GM21737 (cell line): ENCODE measurements at regions not wholly inside any gene's neighbourhood (a gene's known extent, or its start where the extent isn't known, plus 50 kb on each side); places are given as distances from the start of the nearest gene placed in this dataset.
"Not testable (repeated sequence)": the region's sequence is repeated elsewhere in the genome, so short reads cannot be mapped to it uniquely, and the experiment has no call there.

Experiments
- ATAC-seq: cut with Tn5 transposase; IDR thresholded peaks from one replicate; pipeline ENCODE4 v1.9.1; 2021; ENCODE audit warnings: mild to moderate bottlenecking, moderate library complexity; ENCODE audit not compliant: unreplicated experiment

DNA sequence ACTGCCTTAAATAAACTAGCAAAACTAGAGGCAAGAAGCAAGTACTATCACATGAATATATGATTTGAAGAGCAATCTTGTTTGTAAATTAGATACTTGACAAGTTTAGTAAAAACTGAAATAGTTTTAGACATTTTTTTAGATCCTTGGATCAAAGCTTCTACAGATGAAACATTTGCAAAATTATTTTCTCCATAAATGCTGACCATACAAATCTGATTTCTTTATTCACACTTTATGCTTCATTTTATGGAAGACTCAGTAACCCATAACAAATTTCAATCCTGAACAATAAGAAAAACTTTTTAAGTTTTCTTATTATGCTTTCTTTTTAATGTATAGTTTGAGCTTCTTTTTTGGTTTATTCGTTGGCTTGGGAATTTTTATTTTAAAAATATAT lies 750.2 kb upstream of the SLITRK5 start:
- ATAC-seq: no peak

GRCh38 chr13:86922936-86923335 lies 748.2 kb upstream of the SLITRK5 start:
- ATAC-seq: no peak

GRCh38 chr13:86926916-86927315 lies 744.3 kb upstream of the SLITRK5 start:
- not testable (repeated sequence) for ATAC-seq

- no peak for ATAC-seq
Observed at GRCh38 chr13:86932776-86933334, 738.3 kb upstream of the SLITRK5 start.

DNA sequence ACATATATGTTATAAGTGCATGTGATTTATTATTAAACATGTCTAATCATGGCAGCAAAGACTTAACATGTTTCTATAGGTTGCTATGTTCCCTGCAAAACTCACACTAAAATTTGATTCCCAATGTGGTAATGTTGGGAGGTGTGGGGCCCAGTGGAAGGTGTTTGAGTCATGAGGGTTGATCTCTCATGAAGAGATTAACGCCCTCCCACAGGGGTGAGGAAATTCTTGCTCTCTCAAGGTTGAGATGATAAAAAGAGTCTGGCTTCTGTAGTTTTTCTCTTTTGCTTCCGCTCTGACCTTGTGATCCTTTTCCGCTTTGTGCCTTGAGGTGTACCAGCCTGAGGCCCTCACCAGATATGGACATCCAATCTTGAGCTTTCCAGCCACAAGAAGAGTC lies 737.5 kb upstream of the SLITRK5 start:
- no peak for ATAC-seq

- ATAC-seq: no peak
Observed at GRCh38 chr13:86937316-86937715, 733.9 kb upstream of the SLITRK5 start.

- ATAC-seq: no peak
Observed at GRCh38 chr13:86945584-86945983, 725.6 kb upstream of the SLITRK5 start.

- no peak for ATAC-seq
Observed at GRCh38 chr13:86946734-86947133, 724.4 kb upstream of the SLITRK5 start.

DNA sequence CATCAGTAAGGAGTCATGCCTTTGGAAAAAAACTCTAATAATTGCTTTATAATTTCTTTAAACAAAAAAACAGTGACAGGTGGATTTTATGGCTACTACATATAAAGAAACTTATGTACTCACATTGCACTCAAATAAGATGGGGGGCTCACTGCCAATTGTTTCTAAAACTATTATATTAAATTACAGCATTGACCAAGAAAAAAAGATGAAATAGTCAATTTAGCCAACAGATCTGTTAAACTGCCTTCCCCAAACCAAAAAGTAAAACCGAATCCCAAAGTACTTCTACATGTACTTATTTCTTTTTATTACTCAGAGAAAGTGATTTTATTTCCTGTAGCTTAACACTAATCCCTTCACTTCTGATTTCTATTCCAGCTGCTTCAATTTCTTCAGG lies 716.8 kb upstream of the SLITRK5 start:
- no peak for ATAC-seq

- no peak for ATAC-seq
Observed at GRCh38 chr13:86960876-86961275, 710.3 kb upstream of the SLITRK5 start.

DNA sequence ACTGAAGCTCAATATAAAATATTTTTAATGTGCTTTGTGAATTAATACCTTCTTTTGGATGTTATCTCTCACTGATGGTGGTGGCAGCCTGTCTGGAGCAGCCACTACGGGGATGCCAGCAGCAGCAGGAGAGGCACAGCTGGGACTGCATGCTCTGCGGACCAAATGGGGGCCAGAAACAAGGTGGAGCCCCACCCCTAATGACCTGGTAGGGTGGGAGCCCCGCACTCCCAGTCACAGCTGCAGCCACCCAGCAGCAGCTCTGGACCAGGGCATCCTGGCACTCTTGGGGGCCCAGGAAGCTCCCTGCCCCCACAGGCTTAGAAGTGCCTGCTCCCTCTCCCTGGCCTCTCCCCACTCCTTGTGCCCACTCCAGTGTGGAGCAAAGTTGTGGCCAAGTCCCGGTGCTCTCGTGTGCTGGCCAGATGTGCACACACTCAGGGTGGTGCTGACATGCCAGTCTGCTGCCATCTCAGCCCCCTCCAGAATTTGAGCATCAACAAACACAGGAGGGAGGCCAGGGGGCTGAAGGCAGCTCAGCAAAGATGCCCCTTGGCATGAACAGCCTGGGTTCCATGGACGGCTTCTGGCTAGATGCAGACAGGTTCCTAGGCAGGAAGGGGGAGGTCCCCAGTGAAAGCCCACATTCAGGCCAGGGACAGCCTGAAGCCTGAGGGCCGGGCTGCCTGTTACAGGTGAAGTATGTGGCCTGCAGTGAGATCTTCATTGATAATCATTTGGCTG lies 696.7 kb upstream of the SLITRK5 start:
- no peak for ATAC-seq

GRCh38 chr13:86974995-86975328 lies 696.2 kb upstream of the SLITRK5 start:
- ATAC-seq: no peak

DNA sequence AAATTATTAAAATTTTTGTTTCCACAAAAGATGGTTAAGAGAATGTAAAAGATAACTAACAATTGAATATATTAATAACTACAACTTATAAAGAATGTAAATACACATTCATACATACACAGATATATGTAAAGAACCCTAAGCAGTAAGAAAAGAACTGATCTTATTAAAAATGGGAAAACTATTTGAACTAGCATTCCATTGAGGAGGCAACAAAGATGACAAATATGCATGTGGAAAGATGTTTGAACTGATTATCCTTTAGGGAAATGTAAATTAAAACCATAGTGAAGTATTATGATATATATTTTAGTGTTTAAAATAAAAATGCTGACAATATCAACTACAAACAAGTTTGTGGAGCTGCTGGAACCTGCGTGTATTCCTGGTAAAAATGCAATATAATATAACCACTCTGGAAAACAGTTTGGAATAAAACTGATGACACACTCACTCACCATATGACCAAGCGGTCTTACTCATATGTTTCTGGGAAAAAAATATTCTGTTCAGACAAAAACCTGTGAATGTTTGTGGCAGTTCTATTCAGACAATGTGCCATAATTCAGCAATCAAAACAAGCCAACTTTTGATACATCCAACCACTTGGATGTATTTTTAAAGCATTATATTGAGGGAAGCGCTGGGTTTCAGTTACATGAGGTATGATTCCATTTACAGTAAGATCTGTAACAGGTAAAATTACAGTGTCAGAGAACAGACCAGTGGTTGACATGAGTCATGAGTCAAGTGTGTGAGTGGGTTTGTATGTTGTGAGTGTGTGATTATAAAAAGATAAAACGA lies 694.4 kb upstream of the SLITRK5 start:
- no peak for ATAC-seq

GRCh38 chr13:86986448-86986847 lies 684.7 kb upstream of the SLITRK5 start:
- no peak for ATAC-seq

DNA sequence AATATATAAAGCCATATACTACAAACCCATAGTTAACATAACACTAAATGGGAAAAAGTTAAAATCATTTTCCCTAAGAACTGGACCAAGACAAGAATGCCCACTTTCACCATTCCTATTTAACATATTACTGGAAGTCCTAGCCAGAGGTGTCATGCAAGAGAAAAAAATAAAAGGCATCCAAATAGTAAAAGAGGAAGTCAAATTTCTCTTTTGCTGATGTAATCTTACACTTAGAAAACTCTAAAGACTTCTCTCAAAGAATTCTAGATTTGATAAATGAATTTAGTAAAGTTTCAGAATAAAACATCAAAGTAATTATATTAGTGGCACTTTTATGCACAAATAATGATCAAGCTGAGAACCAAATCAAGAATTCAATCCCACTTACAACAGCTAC lies 678.9 kb upstream of the SLITRK5 start:
- ATAC-seq: no peak

DNA sequence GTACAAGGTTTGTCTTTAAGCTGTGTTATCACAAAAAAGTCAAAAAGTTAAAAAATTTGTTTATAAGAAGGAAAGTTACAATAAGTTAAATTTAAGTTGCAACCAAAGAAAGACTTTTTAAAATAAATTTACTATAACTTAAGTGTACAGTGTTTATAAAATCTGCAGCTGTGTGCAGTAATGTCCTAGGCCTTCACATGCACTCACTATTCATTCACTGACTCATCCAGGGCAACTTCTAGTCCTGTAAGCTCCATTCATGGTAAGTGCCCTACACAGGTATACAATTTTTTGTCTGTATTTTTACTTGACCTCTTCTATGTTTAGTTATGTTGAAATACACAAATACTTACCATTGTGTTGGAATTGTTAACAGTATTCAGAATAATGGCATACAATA lies 667.9 kb upstream of the SLITRK5 start:
- no peak for ATAC-seq

DNA sequence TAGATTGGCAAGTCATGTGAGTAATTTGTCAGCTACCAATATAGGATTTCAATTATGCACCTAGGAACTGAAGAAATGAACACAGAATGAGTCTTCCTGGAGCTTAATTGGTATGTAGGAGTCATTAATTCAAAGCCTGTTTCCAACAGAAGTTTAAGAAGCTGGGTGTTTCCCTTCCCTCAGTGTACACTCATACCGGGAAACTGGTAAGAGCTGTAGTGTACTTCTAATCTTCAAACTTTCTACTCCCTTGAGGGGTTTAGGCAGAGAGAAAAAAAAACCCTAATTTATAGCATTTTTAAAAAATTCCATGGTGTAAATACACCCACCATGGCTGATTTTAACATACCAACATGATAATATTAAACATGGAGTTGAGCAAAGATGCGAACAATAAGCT lies 665.7 kb upstream of the SLITRK5 start:
- no peak for ATAC-seq

DNA sequence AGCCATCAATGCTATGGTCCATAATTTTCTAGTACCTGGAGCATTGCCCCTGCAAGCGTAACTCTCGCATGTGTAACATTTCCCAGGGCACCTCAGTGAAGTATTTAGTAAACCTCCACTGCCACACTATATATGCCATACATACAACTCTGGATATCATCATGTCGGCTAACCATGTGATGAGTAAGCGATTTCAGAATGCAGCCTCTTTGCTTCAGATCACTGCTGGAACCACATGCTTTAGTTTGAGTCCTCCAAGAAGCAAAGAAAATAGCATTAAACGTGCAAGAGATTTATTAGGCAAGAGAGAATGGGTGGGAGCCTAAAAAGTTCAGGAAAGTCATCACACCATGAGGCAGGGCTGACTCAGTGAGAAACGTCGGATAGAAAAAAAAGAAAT lies 635.6 kb upstream of the SLITRK5 start:
- no peak for ATAC-seq

- no peak for ATAC-seq
Observed at GRCh38 chr13:87042946-87043345, 628.2 kb upstream of the SLITRK5 start.

- no peak for ATAC-seq
Observed at GRCh38 chr13:87052731-87053130, 618.4 kb upstream of the SLITRK5 start.

- ATAC-seq: no peak
Observed at GRCh38 chr13:87057807-87058520, 613.2 kb upstream of the SLITRK5 start.
